Motor neuron (in vitro differentiated cells): ENCODE measurements at regions not wholly inside any gene's neighbourhood (a gene's known extent, or its start where the extent isn't known, plus 50 kb on each side); places are given as distances from the start of the nearest gene placed in this dataset.

Source experiments
- ATAC-seq, 8 experiments: fragments of 200-7000 bp; cut with Tn5 transposase; replicated peaks in 6 of 8; 2 replicates each; pipeline ENCODE4 v1.8.0; 2021; ENCODE audit warnings: mild to moderate bottlenecking in 8 of 8, moderate library complexity in 8 of 8
- H3K27ac ChIP-seq, 2 donors: fragments of 250-450 bp; sonication (Bioruptor Pico); 2 replicates each; pipeline ENCODE4 v1.9.0; 2021; ENCODE audit warnings: antibody characterized with exemption in 2 of 2, mild to moderate bottlenecking in 2 of 2, moderate library complexity in 1 of 2
- H3K4me1 ChIP-seq, 2 donors: fragments of 250-450 bp; sonication (Bioruptor Pico); replicated peaks in 1 of 2; 2 replicates each; pipeline ENCODE4 v1.6.1; 2021; ENCODE audit warnings: antibody characterized with exemption in 2 of 2, mild to moderate bottlenecking in 2 of 2, moderate library complexity in 1 of 2
- H3K4me3 ChIP-seq, 5 donors: fragments of 250-450 bp; sonication (Bioruptor Pico); 2 replicates each; pipeline ENCODE4 v1.9.0; 2021; ENCODE audit warnings: antibody characterized with exemption in 5 of 5, mild to moderate bottlenecking in 5 of 5, moderate library complexity in 4 of 5
- WGBS, 10 experiments: fragments of 450-650 bp; shearing (Covaris generic); methylation state at CpG; one replicate each; pipeline ENCODE4 v1.0.0; 2022; 5-methylcytosine and 5-hydroxymethylcytosine counted together
- in situ Hi-C, 9 experiments: fragments of 400-800 bp; cut with MboI; loops; one replicate each; pipeline ENCODE4 v1.15.0; 2021; ENCODE audit warnings: low sequenced_read_pairs in 9 of 9, low pct_unique_long_range_greater_than_20kb in 2 of 9; ENCODE audit not compliant: unreplicated experiment in 9 of 9

GRCh38 chr11:8823174-8823742 lies 87.7 kb upstream of the AKIP1 start:
- in situ Hi-C loops = no loop called here
- peak in 3 of 8 experiments; percentile 40 to 73 (median 70) for ATAC-seq
- Histone ChIP-seq H3K4me3 (no peak overlapping the region), H3K4me1 (peaks cover 15 to 17% of the 10 kb centered on the region in 2 donors), H3K27ac (no peak overlapping the region)
- WGBS, 10 experiments = 0 to 100% (median 50%) methylated on average over 1 to 2 of the region's 2 CpGs; no CpG with 5 or more reads in 1 of the 10 experiments

- ATAC-seq = peak in 6 of 8 experiments; percentile 31 to 68 (median 66)
Observed at GRCh38 chr11:8826139-8826786, 84.7 kb upstream of the AKIP1 start.

GRCh38 chr11:8826901-8827560 lies 84.0 kb upstream of the AKIP1 start:
- in situ Hi-C loops = no loop called here

More at GRCh38 chr11:8826139-8826786, 84.7 kb upstream of the AKIP1 start:
- H3K4me3 ChIP-seq = no peak overlapping the region
- peaks cover 15 to 25% of the 10 kb centered on the region in 2 donors for H3K4me1 ChIP-seq
- in situ Hi-C loops = no loop called here
- 0 to 80% (median 65%) methylated on average over 1 to 6 of the region's 6 CpGs for WGBS, 10 experiments
- peak overlapping the region; percentile 4 to 9 for H3K27ac ChIP-seq

GRCh38 chr11:8828046-8828445 lies 82.9 kb upstream of the AKIP1 start:
- ATAC-seq = no peak
- whole genome bisulfite sequencing, 10 experiments = 100% methylated on average over 1 of the region's 3 CpGs; no CpG with 5 or more reads in 8 of the 10 experiments
- peaks cover 15 to 28% of the 10 kb centered on the region in 2 donors for H3K4me1 ChIP-seq
- H3K27ac ChIP-seq = no peak overlapping the region
- in situ Hi-C loops = no loop called here
- no peak overlapping the region for H3K4me3 ChIP-seq

More at GRCh38 chr11:8826901-8827560, 84.0 kb upstream of the AKIP1 start:
- peaks cover 15 to 25% of the 10 kb centered on the region in 2 donors for H3K4me1 ChIP-seq
- H3K4me3 ChIP-seq = no peak overlapping the region
- no peak for ATAC-seq
- WGBS, 10 experiments = 38 to 100% (median 79%) methylated on average over 1 to 5 of the region's 6 CpGs
- H3K27ac ChIP-seq = no peak overlapping the region

GRCh38 chr11:8828580-8829361 lies 82.2 kb upstream of the AKIP1 start:
- H3K4me1 ChIP-seq = peaks cover 15 to 31% of the 10 kb centered on the region in 2 donors
- H3K4me3 ChIP-seq = no peak overlapping the region
- H3K27ac ChIP-seq = no peak overlapping the region
- ATAC-seq = no peak
- 40 to 100% (median 94%) methylated on average over 1 to 6 of the region's 11 CpGs; no CpG with 5 or more reads in 2 of the 10 experiments for WGBS, 10 experiments
- in situ Hi-C loops = no loop called here

GRCh38 chr11:8829556-8829955 lies 81.4 kb upstream of the AKIP1 start:
- no peak overlapping the region for H3K27ac ChIP-seq
- no peak overlapping the region for H3K4me3 ChIP-seq
- 76 to 100% (median 90%) methylated on average over 2 to 8 of the region's 8 CpGs; no CpG with 5 or more reads in 2 of the 10 experiments for WGBS, 10 experiments
- in situ Hi-C loops = no loop called here
- no peak for ATAC-seq
- H3K4me1 ChIP-seq = peaks cover 15 to 31% of the 10 kb centered on the region in 2 donors

GRCh38 chr11:8830641-8831040 lies 80.3 kb upstream of the AKIP1 start:
- Histone ChIP-seq H3K27ac (no peak overlapping the region), H3K4me1 (peaks cover 13 to 27% of the 10 kb centered on the region in 2 donors), H3K4me3 (no peak overlapping the region)
- in situ Hi-C loops = no loop called here
- WGBS, 10 experiments = 54 to 92% (median 80%) methylated on average over 1 to 3 of the region's 3 CpGs; no CpG with 5 or more reads in 3 of the 10 experiments
- ATAC-seq = peak in 2 of 8 experiments; percentile 57 to 63

- WGBS, 10 experiments = 50 to 93% (median 65%) methylated on average over 1 to 6 of the region's 9 CpGs; no CpG with 5 or more reads in 5 of the 10 experiments
- Histone ChIP-seq H3K4me1 (peaks cover under 1 to 17% of the 10 kb centered on the region in 2 donors), H3K27ac (no peak overlapping the region), H3K4me3 (no peak overlapping the region)
- ATAC-seq = no peak
- in situ Hi-C loops = no loop called here
Observed at GRCh38 chr11:8831861-8832260, 79.1 kb upstream of the AKIP1 start.

- Histone ChIP-seq H3K4me1 (peaks cover 0 to 14% of the 10 kb centered on the region in 2 donors), H3K27ac (no peak overlapping the region), H3K4me3 (no peak overlapping the region)
- in situ Hi-C loops = no loop called here
- ATAC-seq = peak; percentile 63 to 88 (median 83)
- WGBS, 10 experiments = 0 to 100% (median 20%) methylated on average over 1 to 6 of the region's 9 CpGs; no CpG with 5 or more reads in 5 of the 10 experiments
Observed at GRCh38 chr11:8832571-8833260, 78.3 kb upstream of the AKIP1 start.

GRCh38 chr11:8833568-8834315 lies 77.2 kb upstream of the AKIP1 start:
- peaks cover 0 to 14% of the 10 kb centered on the region in 2 donors for H3K4me1 ChIP-seq
- peak in 1 of 8 experiments; percentile 35 for ATAC-seq
- H3K27ac ChIP-seq = no peak overlapping the region
- no peak overlapping the region for H3K4me3 ChIP-seq
- 30 to 100% (median 83%) methylated on average over 1 to 3 of the region's 4 CpGs; no CpG with 5 or more reads in 2 of the 10 experiments for WGBS, 10 experiments
- in situ Hi-C loops = no loop called here

GRCh38 chr11:8834379-8834778 lies 76.6 kb upstream of the AKIP1 start:
- WGBS, 10 experiments = 69 to 100% (median 94%) methylated on average over 1 to 5 of the region's 5 CpGs
- peaks cover 2 to 14% of the 10 kb centered on the region in 2 donors for H3K4me1 ChIP-seq
- ATAC-seq = no peak
- H3K4me3 ChIP-seq = no peak overlapping the region
- H3K27ac ChIP-seq = no peak overlapping the region
- in situ Hi-C loops = no loop called here

GRCh38 chr11:8838248-8838647 lies 72.7 kb upstream of the AKIP1 start:
- no peak for ATAC-seq
- in situ Hi-C loops = no loop called here
- H3K4me1 ChIP-seq = peaks cover 11 to 13% of the 10 kb centered on the region in 2 donors
- no peak overlapping the region for H3K4me3 ChIP-seq
- WGBS, 10 experiments = 28 to 100% (median 90%) methylated on average over 1 to 6 of the region's 7 CpGs; no CpG with 5 or more reads in 1 of the 10 experiments
- H3K27ac ChIP-seq = no peak overlapping the region
